NB4 (cell line): ENCODE measurements at regions not wholly inside any gene's neighbourhood (a gene's known extent, or its start where the extent isn't known, plus 50 kb on each side); places are given as distances from the start of the nearest gene placed in this dataset.
A peak's percentile ranks its signal among the peaks of the same experiment; 100 is the strongest.
"Not testable (repeated sequence)": the region's sequence is repeated elsewhere in the genome, so short reads cannot be mapped to it uniquely, and the experiment has no call there.

Experiments used
- DNase-seq: peaks from one replicate; pipeline ENCODE4 v3.0.0; 2010; ENCODE audit warnings: low read depth
- H3K4me3 ChIP-seq: one replicate; pipeline ENCODE4 v1.5.1; 2011; ENCODE audit warnings: mild to moderate bottlenecking, low read depth, low read length, moderate library complexity
- CTCF ChIP-seq: IDR thresholded peaks from one replicate; pipeline ENCODE4 v1.5.1; 2012; ENCODE audit warnings: low read depth, low read length
- MAX ChIP-seq: IDR thresholded peaks from 2 replicates; pipeline ENCODE4 v1.6.1; 2011; ENCODE audit warnings: low read depth, low read length
- MYC ChIP-seq: IDR thresholded peaks from 2 replicates; pipeline ENCODE4 v1.6.1; 2011; ENCODE audit warnings: low read depth, low read length
- POLR2A ChIP-seq: IDR thresholded peaks from 2 replicates; pipeline ENCODE4 v1.6.1; 2011; ENCODE audit warnings: mild to moderate bottlenecking; ENCODE audit not compliant: insufficient read length; ENCODE audit errors: extremely low read depth

GRCh38 chrX:145393702-145394235 lies 146.5 kb downstream of the SPANXN1 start:
- no peak overlapping the region for H3K4me3 ChIP-seq
- DNase-seq = peak; percentile 28
- TF ChIP-seq CTCF = peak; percentile 53
- no peak for TF ChIP-seq MAX

GRCh38 chrX:145394344-145394743 lies 147.0 kb downstream of the SPANXN1 start:
- TF ChIP-seq POLR2A (no peak), MYC (no peak), MAX (no peak), CTCF (no peak)
- no peak for DNase-seq
- no peak overlapping the region for H3K4me3 ChIP-seq

- no peak overlapping the region for H3K4me3 ChIP-seq
- no peak for DNase-seq
- TF ChIP-seq CTCF = no peak
- TF ChIP-seq MAX = no peak
- TF ChIP-seq MYC = no peak
- no peak for TF ChIP-seq POLR2A
Observed at GRCh38 chrX:145396612-145397011, 149.3 kb downstream of the SPANXN1 start.

- no peak overlapping the region for H3K4me3 ChIP-seq
- peak; percentile 50 for TF ChIP-seq CTCF
- TF ChIP-seq POLR2A = no peak
- peak; percentile 31 for DNase-seq
Observed at GRCh38 chrX:145405012-145405411, 157.7 kb downstream of the SPANXN1 start.

- TF ChIP-seq POLR2A (no peak), MYC (no peak), MAX (no peak), CTCF (no peak)
- no peak overlapping the region for H3K4me3 ChIP-seq
- no peak for DNase-seq
Observed at GRCh38 chrX:145410622-145411021, 163.3 kb downstream of the SPANXN1 start.

- H3K4me3 ChIP-seq, DNase-seq: not testable (repeated sequence)
Observed at GRCh38 chrX:145436211-145436610, 188.9 kb downstream of the SPANXN1 start.

- TF ChIP-seq MYC (no peak), POLR2A (no peak), CTCF (no peak), MAX (no peak)
- no peak for DNase-seq
- no peak overlapping the region for H3K4me3 ChIP-seq
Observed at GRCh38 chrX:145464650-145465049, 217.3 kb downstream of the SPANXN1 start.
